GM23248 (cell line): ENCODE measurements at regions not wholly inside any gene's neighbourhood (a gene's known extent, or its start where the extent isn't known, plus 50 kb on each side); places are given as distances from the start of the nearest gene placed in this dataset.

ENCODE experiments used
- DNase-seq: peaks from one replicate; pipeline ENCODE4 v3.0.0-alpha.2; 2015
- H2AFZ ChIP-seq: fragments of 200-600 bp; sonication (generic); 2 replicates; pipeline ENCODE4 v1.6.1; 2016; ENCODE audit warnings: antibody characterized with exemption
- H3F3A ChIP-seq: fragments of 200-600 bp; sonication (generic); 2 replicates; pipeline ENCODE4 v1.6.1; 2016; ENCODE audit warnings: mild to moderate bottlenecking, antibody characterized with exemption, mixed run types; ENCODE audit not compliant: insufficient read depth
- H3K27ac ChIP-seq: fragments of 200-600 bp; sonication (generic); 2 replicates; pipeline ENCODE4 v1.5.1; 2016; ENCODE audit warnings: mild to moderate bottlenecking
- H3K27me3 ChIP-seq: fragments of 200-600 bp; sonication (generic); replicated peaks from 2 replicates; pipeline ENCODE4 v1.6.1; 2016; ENCODE audit warnings: mild to moderate bottlenecking; ENCODE audit not compliant: insufficient read depth
- H3K36me3 ChIP-seq: fragments of 200-600 bp; sonication (generic); 2 replicates; pipeline ENCODE4 v1.6.1; 2016; ENCODE audit warnings: low read depth, mild to moderate bottlenecking
- H3K4me1 ChIP-seq: fragments of 200-600 bp; sonication (generic); 2 replicates; pipeline ENCODE4 v1.6.1; 2016; ENCODE audit warnings: mild to moderate bottlenecking; ENCODE audit not compliant: insufficient read depth
- H3K4me2 ChIP-seq: fragments of 200-600 bp; sonication (generic); one replicate; pipeline ENCODE4 v1.6.1; 2016; ENCODE audit warnings: mild to moderate bottlenecking; ENCODE audit not compliant: unreplicated experiment
- H3K4me3 ChIP-seq: fragments of 200-600 bp; sonication (generic); 2 replicates; pipeline ENCODE4 v1.5.1; 2016; ENCODE audit warnings: mild to moderate bottlenecking
- H3K79me2 ChIP-seq: fragments of 200-600 bp; sonication (generic); 2 replicates; pipeline ENCODE4 v1.6.1; 2016; ENCODE audit warnings: mild to moderate bottlenecking; ENCODE audit not compliant: insufficient read depth
- H3K9ac ChIP-seq: fragments of 200-600 bp; sonication (generic); 2 replicates; pipeline ENCODE4 v1.6.1; 2016; ENCODE audit warnings: mild to moderate bottlenecking
- H3K9me2 ChIP-seq: fragments of 200-600 bp; sonication (generic); 2 replicates; pipeline ENCODE4 v1.6.1; 2016; ENCODE audit warnings: mixed run types, mild to moderate bottlenecking, moderate library complexity; ENCODE audit not compliant: insufficient read depth
- H3K9me3 ChIP-seq: fragments of 200-600 bp; sonication (generic); one replicate; pipeline ENCODE4 v1.6.1; 2017; ENCODE audit warnings: low read depth
- H4K20me1 ChIP-seq: fragments of 200-600 bp; sonication (generic); 2 replicates; pipeline ENCODE4 v1.6.0; 2016; ENCODE audit not compliant: insufficient read depth
- EZH2 ChIP-seq: fragments of 200-600 bp; sonication (generic); IDR thresholded peaks from 2 replicates; pipeline ENCODE4 v1.6.1; 2018; ENCODE audit warnings: antibody characterized with exemption, mild to moderate bottlenecking; ENCODE audit not compliant: insufficient read depth, poor library complexity, severe bottlenecking
- EZH2phosphoT487 ChIP-seq: fragments of 200-600 bp; sonication (generic); IDR thresholded peaks from 2 replicates; pipeline ENCODE4 v1.6.1; 2018; ENCODE audit warnings: antibody characterized with exemption, moderate library complexity, mild to moderate bottlenecking, low read depth; ENCODE audit not compliant: insufficient read depth
- WGBS, 2 experiments: methylation state at CpG; one replicate each; pipeline ENCODE4 v1.1.6; 2015 to 2017; ENCODE audit warnings: low lambda C conversion rate in 2 of 2, low coverage in 1 of 2; ENCODE audit errors: missing lambda C conversion rate in 2 of 2; 5-methylcytosine and 5-hydroxymethylcytosine counted together
- in situ Hi-C: fragments of 300-500 bp; cut with MboI; formaldehyde crosslinking; loops from 2 replicates; pipeline ENCODE4 v1.15.0; 2020

DNA sequence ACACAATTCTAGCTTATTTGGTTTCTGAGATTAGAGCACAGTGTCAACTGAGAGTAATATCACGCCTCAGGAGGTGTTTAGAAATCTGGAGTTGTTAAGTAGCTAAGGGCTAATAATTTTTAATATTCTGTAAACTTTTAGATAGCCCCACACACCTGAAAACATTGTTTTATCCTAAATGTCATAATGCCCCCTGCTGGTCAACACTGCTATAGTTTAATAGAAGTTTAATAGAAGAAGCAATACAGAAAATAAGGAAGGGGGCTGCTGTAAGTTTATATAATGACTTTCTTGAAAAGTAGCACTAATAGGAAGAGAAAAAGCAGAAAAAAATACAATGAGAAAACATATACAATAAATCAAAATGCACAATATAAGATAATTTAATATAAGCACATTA is 516.4 kb upstream of the PCDH11Y start:
- no peaks in the 10 kb centered on the region for H3K36me3 ChIP-seq
- H3K9me2 ChIP-seq: no peaks in the 10 kb centered on the region
- H3K27me3 ChIP-seq: no peaks in the 10 kb centered on the region
- no peaks in the 10 kb centered on the region for H3K4me1 ChIP-seq
- no peak overlapping the region for H3K9ac ChIP-seq
- TF ChIP-seq EZH2phosphoT487 (no peak), EZH2 (no peak)
- no peak overlapping the region for H3K4me2 ChIP-seq
- no peaks in the 10 kb centered on the region for H3K9me3 ChIP-seq
- H3K79me2 ChIP-seq: no peaks in the 10 kb centered on the region
- no peak overlapping the region for H3K4me3 ChIP-seq
- no peaks in the 10 kb centered on the region for H4K20me1 ChIP-seq
- in situ Hi-C loops: no loop called here
- H3F3A ChIP-seq: no peaks in the 10 kb centered on the region
- H2AFZ ChIP-seq: no peak overlapping the region
- 0% methylated on average over 1 of the region's 1 CpG for WGBS, 2 experiments
- no peak overlapping the region for H3K27ac ChIP-seq
- DNase-seq: peak; percentile 18
